Spleen (tissue), 11 donors: ENCODE measurements at regions not wholly inside any gene's neighbourhood (a gene's known extent, or its start where the extent isn't known, plus 50 kb on each side); places are given as distances from the start of the nearest gene placed in this dataset.

Experiments
- DNase-seq: peaks from one replicate; pipeline ENCODE4 v3.0.0-alpha.2; 2020
- H3K27ac ChIP-seq, 8 donors: fragments of 200-600 bp; sonication (generic) in 7 of 8; 1 replicate in 4 of 8; 2 replicates in 4 of 8; pipeline versions ENCODE4 v1.5.0 to v1.8.0; 2016 to 2021; ENCODE audit warnings: inconsistent platforms in 4 of 8, mild to moderate bottlenecking in 4 of 8, moderate library complexity in 1 of 8
- H3K27me3 ChIP-seq, 7 donors: fragments of 200-600 bp; sonication (generic) in 6 of 7; replicated peaks in 1 of 7; 1 replicate in 4 of 7; 2 replicates in 3 of 7; pipeline versions ENCODE4 v1.5.0 to v1.8.0; 2016 to 2021; ENCODE audit warnings: inconsistent platforms in 3 of 7, mild to moderate bottlenecking in 1 of 7
- H3K36me3 ChIP-seq, 6 donors: fragments of 200-600 bp; sonication (generic) in 5 of 6; 1 replicate in 4 of 6; 2 replicates in 2 of 6; pipeline versions ENCODE4 v1.5.0 to v1.8.0; 2016 to 2021; ENCODE audit warnings: inconsistent platforms in 2 of 6
- H3K4me1 ChIP-seq, 6 donors: fragments of 200-600 bp; sonication (generic) in 5 of 6; 1 replicate in 3 of 6; 2 replicates in 3 of 6; pipeline versions ENCODE4 v1.5.0 to v1.8.0; 2016 to 2021; ENCODE audit warnings: inconsistent platforms in 3 of 6
- H3K4me3 ChIP-seq, 8 donors: fragments of 200-600 bp; sonication (generic) in 7 of 8; 1 replicate in 4 of 8; 2 replicates in 4 of 8; pipeline versions ENCODE4 v1.5.0 to v1.8.0; 2016 to 2021; ENCODE audit warnings: inconsistent platforms in 4 of 8, mild to moderate bottlenecking in 4 of 8, moderate library complexity in 2 of 8
- H3K9me3 ChIP-seq, 8 donors: fragments of 200-600 bp; sonication (generic) in 7 of 8; 1 replicate in 4 of 8; 2 replicates in 4 of 8; pipeline versions ENCODE4 v1.5.0 to v1.8.0; 2016 to 2021; ENCODE audit warnings: inconsistent platforms in 4 of 8
- CTCF ChIP-seq, 11 experiments: fragments of 200-600 bp in 7 of 11; fragments of 450-650 bp in 4 of 11; sonication (generic) in 4 of 11; IDR thresholded peaks in 8 of 11; conservative IDR thresholded peaks in 3 of 11; 1 replicate in 7 of 11; 2 replicates in 4 of 11; pipeline versions ENCODE4 v1.4.0 to v1.8.0; 2016 to 2021; ENCODE audit warnings: antibody characterized with exemption in 11 of 11, inconsistent platforms in 4 of 11, mild to moderate bottlenecking in 1 of 11
- POLR2A ChIP-seq, 3 donors: fragments of 450-650 bp; IDR thresholded peaks; one replicate each; pipeline ENCODE4 v1.5.1; 2017; ENCODE audit warnings: antibody characterized with exemption in 3 of 3, mild to moderate bottlenecking in 1 of 3
- POLR2AphosphoS5 ChIP-seq, 3 donors: sonication (generic); formaldehyde crosslinking; IDR thresholded peaks; one replicate each; pipeline ENCODE4 v1.5.1; 2017; ENCODE audit warnings: antibody characterized with exemption in 3 of 3
- WGBS, 5 donors: extraction: QIAGEN DNeasy Blood & Tissue Kit in 3 of 5; methylation state at CpG; one replicate each; pipeline versions ENCODE4 v1.1.5 to v1.1.7; 2013 to 2018; 5-methylcytosine and 5-hydroxymethylcytosine counted together
- intact Hi-C: fragments of 100-400 bp; cut with DNase I; formaldehyde crosslinking; loops from one replicate; pipeline ENCODE4 v1.15.0; 2023; ENCODE audit warnings: low total_unique reads
- donor health status: healthy with polysubstance abuse.
- donor health status: DM: no; HTN: no; CAD: no; lungs with moderate emphysema.
- donor health status: DM: no; HTN: no; CAD: no.
- donor health status: Bipolar disorder and iron deficiency.
- donor health status: healthy.
- donor health status: DM: no; HTN: no; CAD: no.
- donor health status: DM: yes; HTN: yes; CAD: no.

GRCh38 chr2:120879431-120880295 lies 144.0 kb downstream of the GLI2 start:
- Histone ChIP-seq H3K4me3 (no peak overlapping the region), H3K9me3 (no peaks in the 10 kb centered on the region), H3K4me1 (peaks cover 0 to 1% (median 0%) of the 10 kb centered on the region in 6 donors), H3K27ac (no peak overlapping the region), H3K36me3 (no peaks in the 10 kb centered on the region), H3K27me3 (peaks cover 0 to 4% (median 0%) of the 10 kb centered on the region in 7 donors)
- DNase-seq: no peak
- intact Hi-C loops: no loop called here
- 76 to 85% (median 81%) methylated on average over 22 to 24 of the region's 24 CpGs for WGBS, 5 donors
- TF ChIP-seq POLR2AphosphoS5 (IDR thresholded peaks at IDR 0.05): no peak
- no peak for TF ChIP-seq CTCF (IDR thresholded peaks at IDR 0.05 in 8 of 11, conservative IDR thresholded peaks at IDR 0.05 in 3 of 11)
- TF ChIP-seq POLR2A (IDR thresholded peaks at IDR 0.05): no peak

- Histone ChIP-seq H3K4me3 (no peak overlapping the region), H3K4me1 (no peaks in the 10 kb centered on the region), H3K27me3 (peaks cover 0 to 4% (median 0%) of the 10 kb centered on the region in 7 donors), H3K27ac (no peak overlapping the region), H3K9me3 (no peaks in the 10 kb centered on the region), H3K36me3 (no peaks in the 10 kb centered on the region)
- TF ChIP-seq POLR2AphosphoS5 (IDR thresholded peaks at IDR 0.05) (no peak), POLR2A (IDR thresholded peaks at IDR 0.05) (no peak), CTCF (IDR thresholded peaks at IDR 0.05 in 8 of 11, conservative IDR thresholded peaks at IDR 0.05 in 3 of 11) (no peak)
- DNase-seq: no peak
- intact Hi-C loops: no loop called here
- 60 to 78% (median 71%) methylated on average over 7 of the region's 7 CpGs for WGBS, 5 donors
Observed at GRCh38 chr2:120880381-120880780, 144.7 kb downstream of the GLI2 start.

- DNase-seq: peak; percentile 68
Observed at GRCh38 chr2:120881981-120882788, 146.5 kb downstream of the GLI2 start.

More at GRCh38 chr2:120881981-120882788, 146.5 kb downstream of the GLI2 start:
- Histone ChIP-seq H3K4me1 (no peaks in the 10 kb centered on the region), H3K36me3 (no peaks in the 10 kb centered on the region), H3K27ac (no peak overlapping the region), H3K4me3 (no peak overlapping the region), H3K27me3 (peaks cover 0 to 4% (median 0%) of the 10 kb centered on the region in 7 donors), H3K9me3 (no peaks in the 10 kb centered on the region)
- intact Hi-C loops: no loop called here
- WGBS, 5 donors: 82 to 87% (median 85%) methylated on average over 17 to 21 of the region's 21 CpGs
- TF ChIP-seq POLR2AphosphoS5 (IDR thresholded peaks at IDR 0.05) (no peak), CTCF (IDR thresholded peaks at IDR 0.05 in 8 of 11, conservative IDR thresholded peaks at IDR 0.05 in 3 of 11) (no peak), POLR2A (IDR thresholded peaks at IDR 0.05) (no peak)
